ENCODE measurements at regions not wholly inside any gene's neighbourhood (a gene's known extent, or its start where the extent isn't known, plus 50 kb on each side); places are given as distances from the start of the nearest gene placed in this dataset.

- Histone ChIP-seq H3K4me3 (ENCODE audit: severe bottlenecking) (no peak overlapping the region), H3K36me3 (ENCODE audit: low read depth) (no peaks in the 10 kb centered on the region), H3K4me1 (ENCODE audit: insufficient read depth, poor library complexity, severe bottlenecking) (no peaks in the 10 kb centered on the region), H3K27ac (ENCODE audit: poor library complexity, severe bottlenecking) (no peak overlapping the region), H3K9me3 (ENCODE audit: severe bottlenecking) (no peaks in the 10 kb centered on the region), H3K27me3 (ENCODE audit: insufficient read depth, poor library complexity, severe bottlenecking) (no peaks in the 10 kb centered on the region)
- ATAC-seq (ENCODE audit: low read depth) (no peak), DNase-seq (ENCODE audit: low spot score) (no peak)
- no peak for TF ChIP-seq CTCF (IDR thresholded peaks at IDR 0.05; ENCODE audit: poor library complexity, severe bottlenecking)
Observed at GRCh38 chr3:106257172-106257571, 388.4 kb upstream of the CBLB start.

GRCh38 chr3:106261396-106261795, 392.6 kb upstream of the CBLB start:
- DNase-seq (ENCODE audit: low spot score) (no peak), ATAC-seq (ENCODE audit: low read depth) (no peak)
- Histone ChIP-seq H3K4me3 (ENCODE audit: severe bottlenecking) (no peak overlapping the region), H3K4me1 (ENCODE audit: insufficient read depth, poor library complexity, severe bottlenecking) (no peaks in the 10 kb centered on the region), H3K27me3 (ENCODE audit: insufficient read depth, poor library complexity, severe bottlenecking) (no peaks in the 10 kb centered on the region), H3K36me3 (ENCODE audit: low read depth) (no peaks in the 10 kb centered on the region), H3K9me3 (ENCODE audit: severe bottlenecking) (no peaks in the 10 kb centered on the region), H3K27ac (ENCODE audit: poor library complexity, severe bottlenecking) (no peak overlapping the region)
- no peak for TF ChIP-seq CTCF (IDR thresholded peaks at IDR 0.05; ENCODE audit: poor library complexity, severe bottlenecking)

GRCh38 chr3:106261915-106262683, 393.3 kb upstream of the CBLB start:
- Histone ChIP-seq H3K4me1 (ENCODE audit: insufficient read depth, poor library complexity, severe bottlenecking) (no peaks in the 10 kb centered on the region), H3K4me3 (ENCODE audit: severe bottlenecking) (no peak overlapping the region), H3K36me3 (ENCODE audit: low read depth) (no peaks in the 10 kb centered on the region), H3K9me3 (ENCODE audit: severe bottlenecking) (no peaks in the 10 kb centered on the region), H3K27me3 (ENCODE audit: insufficient read depth, poor library complexity, severe bottlenecking) (no peaks in the 10 kb centered on the region), H3K27ac (ENCODE audit: poor library complexity, severe bottlenecking) (no peak overlapping the region)
- ATAC-seq (ENCODE audit: low read depth) (no peak), DNase-seq (ENCODE audit: low spot score) (no peak)
- no peak for TF ChIP-seq CTCF (IDR thresholded peaks at IDR 0.05; ENCODE audit: poor library complexity, severe bottlenecking)

GRCh38 chr3:106263011-106263410, 394.2 kb upstream of the CBLB start:
- Histone ChIP-seq H3K4me1 (ENCODE audit: insufficient read depth, poor library complexity, severe bottlenecking) (no peaks in the 10 kb centered on the region), H3K27me3 (ENCODE audit: insufficient read depth, poor library complexity, severe bottlenecking) (no peaks in the 10 kb centered on the region), H3K36me3 (ENCODE audit: low read depth) (no peaks in the 10 kb centered on the region), H3K4me3 (ENCODE audit: severe bottlenecking) (no peak overlapping the region), H3K27ac (ENCODE audit: poor library complexity, severe bottlenecking) (no peak overlapping the region), H3K9me3 (ENCODE audit: severe bottlenecking) (no peaks in the 10 kb centered on the region)
- no peak for TF ChIP-seq CTCF (IDR thresholded peaks at IDR 0.05; ENCODE audit: poor library complexity, severe bottlenecking)
- DNase-seq (ENCODE audit: low spot score) (no peak), ATAC-seq (ENCODE audit: low read depth) (no peak)

GRCh38 chr3:106263546-106263945, 394.7 kb upstream of the CBLB start:
- H3K27me3 ChIP-seq (ENCODE audit: insufficient read depth, poor library complexity, severe bottlenecking), result no peaks in the 10 kb centered on the region
- no peaks in the 10 kb centered on the region for H3K9me3 ChIP-seq (ENCODE audit: severe bottlenecking)
- no peak overlapping the region for H3K4me3 ChIP-seq (ENCODE audit: severe bottlenecking)
- TF ChIP-seq CTCF (IDR thresholded peaks at IDR 0.05; ENCODE audit: poor library complexity, severe bottlenecking), result no peak
- no peak for ATAC-seq (ENCODE audit: low read depth)
- H3K36me3 ChIP-seq (ENCODE audit: low read depth), result no peaks in the 10 kb centered on the region
- no peaks in the 10 kb centered on the region for H3K4me1 ChIP-seq (ENCODE audit: insufficient read depth, poor library complexity, severe bottlenecking)
- H3K27ac ChIP-seq (ENCODE audit: poor library complexity, severe bottlenecking), result no peak overlapping the region
- DNase-seq (ENCODE audit: low spot score), result no peak
